GM12892 (cell line): ENCODE measurements at regions not wholly inside any gene's neighbourhood (a gene's known extent, or its start where the extent isn't known, plus 50 kb on each side); places are given as distances from the start of the nearest gene placed in this dataset.

Experiments
- POLR2A ChIP-seq: IDR thresholded peaks from 2 replicates; pipeline ENCODE4 v1.6.1; 2011; ENCODE audit warnings: low read depth, low read length, control low read depth
- POLR2AphosphoS5 ChIP-seq: IDR thresholded peaks from 2 replicates; pipeline ENCODE4 v1.6.1; 2011; ENCODE audit warnings: low read depth, low read length, control low read depth
- TAF1 ChIP-seq: IDR thresholded peaks from 2 replicates; pipeline ENCODE4 v1.6.1; 2011; ENCODE audit warnings: low read depth, mild to moderate bottlenecking, control low read depth, low read length, borderline replicate concordance

GRCh38 chr1:79785561-79785960 is 779.0 kb upstream of the ADGRL4 start:
- no peak for TF ChIP-seq POLR2AphosphoS5
- TF ChIP-seq POLR2A, result no peak
- TF ChIP-seq TAF1, result no peak
